ENCODE measurements at regions not wholly inside any gene's neighbourhood (a gene's known extent, or its start where the extent isn't known, plus 50 kb on each side); places are given as distances from the start of the nearest gene placed in this dataset.

DNA sequence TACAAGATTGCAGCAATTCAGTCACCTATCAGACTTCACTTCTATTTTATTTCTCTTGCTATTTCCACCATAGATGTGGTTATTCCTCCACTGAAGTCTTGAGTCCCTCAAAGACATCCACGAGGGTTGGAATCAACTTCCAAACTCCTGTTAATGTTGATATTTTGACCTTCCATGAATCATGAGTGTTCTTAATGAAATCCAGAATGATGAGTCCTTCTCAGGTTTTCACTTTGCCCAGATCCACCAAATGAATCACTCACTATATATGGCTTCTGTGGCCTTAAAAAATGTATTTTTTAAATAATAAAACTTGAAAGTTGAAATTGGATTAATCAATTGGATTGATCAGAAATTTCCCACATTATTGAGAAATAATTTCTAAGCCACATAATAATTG, 1821.0 kb downstream of the EFNA5 start (continued):
- TF ChIP-seq, protein P1, sequence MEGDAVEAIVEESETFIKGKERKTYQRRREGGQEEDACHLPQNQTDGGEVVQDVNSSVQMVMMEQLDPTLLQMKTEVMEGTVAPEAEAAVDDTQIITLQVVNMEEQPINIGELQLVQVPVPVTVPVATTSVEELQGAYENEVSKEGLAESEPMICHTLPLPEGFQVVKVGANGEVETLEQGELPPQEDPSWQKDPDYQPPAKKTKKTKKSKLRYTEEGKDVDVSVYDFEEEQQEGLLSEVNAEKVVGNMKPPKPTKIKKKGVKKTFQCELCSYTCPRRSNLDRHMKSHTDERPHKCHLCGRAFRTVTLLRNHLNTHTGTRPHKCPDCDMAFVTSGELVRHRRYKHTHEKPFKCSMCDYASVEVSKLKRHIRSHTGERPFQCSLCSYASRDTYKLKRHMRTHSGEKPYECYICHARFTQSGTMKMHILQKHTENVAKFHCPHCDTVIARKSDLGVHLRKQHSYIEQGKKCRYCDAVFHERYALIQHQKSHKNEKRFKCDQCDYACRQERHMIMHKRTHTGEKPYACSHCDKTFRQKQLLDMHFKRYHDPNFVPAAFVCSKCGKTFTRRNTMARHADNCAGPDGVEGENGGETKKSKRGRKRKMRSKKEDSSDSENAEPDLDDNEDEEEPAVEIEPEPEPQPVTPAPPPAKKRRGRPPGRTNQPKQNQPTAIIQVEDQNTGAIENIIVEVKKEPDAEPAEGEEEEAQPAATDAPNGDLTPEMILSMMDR (IDR thresholded peaks at IDR 0.05; ENCODE audit: low read depth, low read length, missing input control): no peak
- TF ChIP-seq, protein P2, sequence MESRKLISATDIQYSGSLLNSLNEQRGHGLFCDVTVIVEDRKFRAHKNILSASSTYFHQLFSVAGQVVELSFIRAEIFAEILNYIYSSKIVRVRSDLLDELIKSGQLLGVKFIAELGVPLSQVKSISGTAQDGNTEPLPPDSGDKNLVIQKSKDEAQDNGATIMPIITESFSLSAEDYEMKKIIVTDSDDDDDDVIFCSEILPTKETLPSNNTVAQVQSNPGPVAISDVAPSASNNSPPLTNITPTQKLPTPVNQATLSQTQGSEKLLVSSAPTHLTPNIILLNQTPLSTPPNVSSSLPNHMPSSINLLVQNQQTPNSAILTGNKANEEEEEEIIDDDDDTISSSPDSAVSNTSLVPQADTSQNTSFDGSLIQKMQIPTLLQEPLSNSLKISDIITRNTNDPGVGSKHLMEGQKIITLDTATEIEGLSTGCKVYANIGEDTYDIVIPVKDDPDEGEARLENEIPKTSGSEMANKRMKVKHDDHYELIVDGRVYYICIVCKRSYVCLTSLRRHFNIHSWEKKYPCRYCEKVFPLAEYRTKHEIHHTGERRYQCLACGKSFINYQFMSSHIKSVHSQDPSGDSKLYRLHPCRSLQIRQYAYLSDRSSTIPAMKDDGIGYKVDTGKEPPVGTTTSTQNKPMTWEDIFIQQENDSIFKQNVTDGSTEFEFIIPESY (IDR thresholded peaks at IDR 0.05): no peak
- TF ChIP-seq FOXA2 (IDR thresholded peaks at IDR 0.05) (no peak), TAF1 (conservative IDR thresholded peaks at IDR 0.05) (no peak), JUND (IDR thresholded peaks at IDR 0.05) (no peak), NR2F2 (IDR thresholded peaks at IDR 0.05) (no peak)

DNA sequence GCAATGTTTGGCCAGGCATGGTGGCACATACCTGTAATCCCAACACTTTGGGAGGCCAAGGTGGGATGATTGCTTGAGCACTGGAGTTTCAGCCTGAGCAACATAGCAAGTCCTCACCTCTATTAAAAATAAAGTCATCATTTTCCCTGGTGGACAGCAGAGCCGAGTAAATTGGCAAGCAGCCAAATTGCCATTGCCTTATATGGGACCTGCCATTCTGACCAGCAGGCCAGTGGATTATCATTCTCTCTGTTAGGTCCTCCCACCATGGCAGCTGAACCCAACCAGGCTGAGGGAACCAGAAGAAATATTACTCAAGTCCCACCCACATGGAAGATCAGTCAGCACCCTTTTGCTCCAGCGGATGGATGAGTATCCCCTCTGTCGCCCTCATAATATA, 1829.9 kb downstream of the EFNA5 start:
- 83% methylated on average over 3 of the region's 3 CpGs for WGBS
- Histone ChIP-seq H3K4me1 (ENCODE audit: control insufficient read depth in 4 of 4, insufficient read depth in 4 of 4, low read length in 3 of 4) (no peaks in the 10 kb centered on the region), H3K36me3 (ENCODE audit: control insufficient read depth in 4 of 4, insufficient read depth in 3 of 4, low read depth in 1 of 4, low read length in 3 of 4) (no peaks in the 10 kb centered on the region), H3K4me3 (ENCODE audit: low read depth in 1 of 3, low read length in 3 of 3) (no peak overlapping the region), H3K27ac (ENCODE audit: low read depth in 1 of 2, low read length in 2 of 2) (no peak overlapping the region), H3K27me3 (ENCODE audit: control insufficient read depth in 4 of 4, insufficient read depth in 4 of 4, low read length in 3 of 4) (no peaks in the 10 kb centered on the region), H3K9ac (ENCODE audit: low read depth in 1 of 2, low read length in 2 of 2) (no peak overlapping the region), H3K9me3 (ENCODE audit: control insufficient read depth in 4 of 4, low read length in 3 of 4) (no peaks in the 10 kb centered on the region)
- no peak for TF ChIP-seq RAD21 (IDR thresholded peaks at IDR 0.05)
- no peak for TF ChIP-seq NR2F2 (IDR thresholded peaks at IDR 0.05)
- TF ChIP-seq, protein P2 (IDR thresholded peaks at IDR 0.05): no peak
- TF ChIP-seq HNF4A (conservative IDR thresholded peaks at IDR 0.05): no peak
- no peak for TF ChIP-seq YY1 (IDR thresholded peaks at IDR 0.05)
- no peak for TF ChIP-seq HNF4G (IDR thresholded peaks at IDR 0.05)
- TF ChIP-seq GABPA (IDR thresholded peaks at IDR 0.05 in 1 of 2, conservative IDR thresholded peaks at IDR 0.05 in 1 of 2): no peak
- TF ChIP-seq JUND (IDR thresholded peaks at IDR 0.05): no peak
- no peak for TF ChIP-seq TAF1 (conservative IDR thresholded peaks at IDR 0.05)
- TF ChIP-seq, protein P1 (IDR thresholded peaks at IDR 0.05; ENCODE audit: low read depth, low read length, missing input control): no peak
- TF ChIP-seq RXRA (IDR thresholded peaks at IDR 0.05): no peak
- TF ChIP-seq, protein P3, sequence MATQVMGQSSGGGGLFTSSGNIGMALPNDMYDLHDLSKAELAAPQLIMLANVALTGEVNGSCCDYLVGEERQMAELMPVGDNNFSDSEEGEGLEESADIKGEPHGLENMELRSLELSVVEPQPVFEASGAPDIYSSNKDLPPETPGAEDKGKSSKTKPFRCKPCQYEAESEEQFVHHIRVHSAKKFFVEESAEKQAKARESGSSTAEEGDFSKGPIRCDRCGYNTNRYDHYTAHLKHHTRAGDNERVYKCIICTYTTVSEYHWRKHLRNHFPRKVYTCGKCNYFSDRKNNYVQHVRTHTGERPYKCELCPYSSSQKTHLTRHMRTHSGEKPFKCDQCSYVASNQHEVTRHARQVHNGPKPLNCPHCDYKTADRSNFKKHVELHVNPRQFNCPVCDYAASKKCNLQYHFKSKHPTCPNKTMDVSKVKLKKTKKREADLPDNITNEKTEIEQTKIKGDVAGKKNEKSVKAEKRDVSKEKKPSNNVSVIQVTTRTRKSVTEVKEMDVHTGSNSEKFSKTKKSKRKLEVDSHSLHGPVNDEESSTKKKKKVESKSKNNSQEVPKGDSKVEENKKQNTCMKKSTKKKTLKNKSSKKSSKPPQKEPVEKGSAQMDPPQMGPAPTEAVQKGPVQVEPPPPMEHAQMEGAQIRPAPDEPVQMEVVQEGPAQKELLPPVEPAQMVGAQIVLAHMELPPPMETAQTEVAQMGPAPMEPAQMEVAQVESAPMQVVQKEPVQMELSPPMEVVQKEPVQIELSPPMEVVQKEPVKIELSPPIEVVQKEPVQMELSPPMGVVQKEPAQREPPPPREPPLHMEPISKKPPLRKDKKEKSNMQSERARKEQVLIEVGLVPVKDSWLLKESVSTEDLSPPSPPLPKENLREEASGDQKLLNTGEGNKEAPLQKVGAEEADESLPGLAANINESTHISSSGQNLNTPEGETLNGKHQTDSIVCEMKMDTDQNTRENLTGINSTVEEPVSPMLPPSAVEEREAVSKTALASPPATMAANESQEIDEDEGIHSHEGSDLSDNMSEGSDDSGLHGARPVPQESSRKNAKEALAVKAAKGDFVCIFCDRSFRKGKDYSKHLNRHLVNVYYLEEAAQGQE (IDR thresholded peaks at IDR 0.05): no peak
- TF ChIP-seq, protein P4, sequence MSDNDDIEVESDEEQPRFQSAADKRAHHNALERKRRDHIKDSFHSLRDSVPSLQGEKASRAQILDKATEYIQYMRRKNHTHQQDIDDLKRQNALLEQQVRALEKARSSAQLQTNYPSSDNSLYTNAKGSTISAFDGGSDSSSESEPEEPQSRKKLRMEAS (IDR thresholded peaks at IDR 0.05): no peak
- TF ChIP-seq, protein P5, sequence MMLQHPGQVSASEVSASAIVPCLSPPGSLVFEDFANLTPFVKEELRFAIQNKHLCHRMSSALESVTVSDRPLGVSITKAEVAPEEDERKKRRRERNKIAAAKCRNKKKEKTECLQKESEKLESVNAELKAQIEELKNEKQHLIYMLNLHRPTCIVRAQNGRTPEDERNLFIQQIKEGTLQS (IDR thresholded peaks at IDR 0.05): no peak
- TF ChIP-seq FOXA1 (IDR thresholded peaks at IDR 0.05): no peak
- TF ChIP-seq FOXA2 (IDR thresholded peaks at IDR 0.05): no peak
- no peak for TF ChIP-seq SP1 (IDR thresholded peaks at IDR 0.05)
- no peak for TF ChIP-seq EGR1 (IDR thresholded peaks at IDR 0.05; ENCODE audit: low read depth in 2 of 2)
- DNase-seq (ENCODE audit: low spot score): no peak

All from liver (tissue), 8 donors.